ENCODE measurements at regions not wholly inside any gene's neighbourhood (a gene's known extent, or its start where the extent isn't known, plus 50 kb on each side); places are given as distances from the start of the nearest gene placed in this dataset.

GRCh38 chr2:224209555-224210285 lies 170.6 kb upstream of the SERPINE2 start:
- Histone ChIP-seq H3K4me1 (ENCODE audit: insufficient read depth) (no peaks in the 10 kb centered on the region), H3K4me3 (no peak overlapping the region), H3K27ac (no peak overlapping the region), H3K9me3 (ENCODE audit: low read depth) (no peaks in the 10 kb centered on the region), H2AFZ (no peak overlapping the region), H3K79me2 (no peaks in the 10 kb centered on the region), H3K36me3 (replicated peaks; ENCODE audit: insufficient read depth, low read depth) (no peaks in the 10 kb centered on the region), H3K27me3 (no peaks in the 10 kb centered on the region), H3K9me2 (replicated peaks; ENCODE audit: insufficient read depth) (no peaks in the 10 kb centered on the region), H4K20me1 (ENCODE audit: insufficient read depth, poor library complexity, severe bottlenecking) (no peaks in the 10 kb centered on the region), H3K4me2 (no peak overlapping the region)
- no peak for DNase-seq (ENCODE audit: low spot score)
- TF ChIP-seq EZH2phosphoT487 (IDR thresholded peaks at IDR 0.05; ENCODE audit: low read depth, severe bottlenecking, unreplicated experiment) (no peak), CTCF (IDR thresholded peaks at IDR 0.05; ENCODE audit: poor library complexity) (no peak), EZH2 (IDR thresholded peaks at IDR 0.05; ENCODE audit: borderline replicate concordance) (no peak)
- 85% methylated on average over 9 of the region's 9 CpGs for WGBS (ENCODE audit: low lambda C conversion rate, missing lambda C conversion rate)

GRCh38 chr2:224208443-224208842 lies 169.4 kb upstream of the SERPINE2 start:
- Histone ChIP-seq H3K27ac (no peak overlapping the region), H4K20me1 (ENCODE audit: insufficient read depth, poor library complexity, severe bottlenecking) (no peaks in the 10 kb centered on the region), H3K9me3 (ENCODE audit: low read depth) (no peaks in the 10 kb centered on the region), H3K4me3 (no peak overlapping the region), H3K4me2 (no peak overlapping the region), H2AFZ (no peak overlapping the region), H3K27me3 (no peaks in the 10 kb centered on the region), H3K9me2 (replicated peaks; ENCODE audit: insufficient read depth) (no peaks in the 10 kb centered on the region), H3K79me2 (no peaks in the 10 kb centered on the region), H3K4me1 (ENCODE audit: insufficient read depth) (no peaks in the 10 kb centered on the region), H3K36me3 (replicated peaks; ENCODE audit: insufficient read depth, low read depth) (no peaks in the 10 kb centered on the region)
- TF ChIP-seq EZH2phosphoT487 (IDR thresholded peaks at IDR 0.05; ENCODE audit: low read depth, severe bottlenecking, unreplicated experiment) (no peak), CTCF (IDR thresholded peaks at IDR 0.05; ENCODE audit: poor library complexity) (no peak), EZH2 (IDR thresholded peaks at IDR 0.05; ENCODE audit: borderline replicate concordance) (no peak)
- DNase-seq (ENCODE audit: low spot score): no peak
- WGBS (ENCODE audit: low lambda C conversion rate, missing lambda C conversion rate): 81% methylated on average over 1 of the region's 1 CpG

GRCh38 chr2:224208007-224208406 lies 168.9 kb upstream of the SERPINE2 start:
- TF ChIP-seq CTCF (IDR thresholded peaks at IDR 0.05; ENCODE audit: poor library complexity): no peak
- TF ChIP-seq EZH2phosphoT487 (IDR thresholded peaks at IDR 0.05; ENCODE audit: low read depth, severe bottlenecking, unreplicated experiment): no peak
- no peak for TF ChIP-seq EZH2 (IDR thresholded peaks at IDR 0.05; ENCODE audit: borderline replicate concordance)
- WGBS (ENCODE audit: low lambda C conversion rate, missing lambda C conversion rate): 44% methylated on average over 3 of the region's 3 CpGs

More at GRCh38 chr2:224208007-224208406, 168.9 kb upstream of the SERPINE2 start:
- H3K27ac ChIP-seq: no peak overlapping the region
- H2AFZ ChIP-seq: no peak overlapping the region
- no peaks in the 10 kb centered on the region for H4K20me1 ChIP-seq (ENCODE audit: insufficient read depth, poor library complexity, severe bottlenecking)
- H3K79me2 ChIP-seq: no peaks in the 10 kb centered on the region
- DNase-seq (ENCODE audit: low spot score): no peak
- no peak overlapping the region for H3K4me3 ChIP-seq
- H3K9me3 ChIP-seq (ENCODE audit: low read depth): no peaks in the 10 kb centered on the region
- H3K27me3 ChIP-seq: no peaks in the 10 kb centered on the region
- no peaks in the 10 kb centered on the region for H3K4me1 ChIP-seq (ENCODE audit: insufficient read depth)
- H3K4me2 ChIP-seq: no peak overlapping the region
- no peaks in the 10 kb centered on the region for H3K9me2 ChIP-seq (replicated peaks; ENCODE audit: insufficient read depth)
- no peaks in the 10 kb centered on the region for H3K36me3 ChIP-seq (replicated peaks; ENCODE audit: insufficient read depth, low read depth)

Data from hepatocyte (in vitro differentiated cells).